ENCODE measurements at regions not wholly inside any gene's neighbourhood (a gene's known extent, or its start where the extent isn't known, plus 50 kb on each side); places are given as distances from the start of the nearest gene placed in this dataset.
"Not testable (repeated sequence)": the region's sequence is repeated elsewhere in the genome, so short reads cannot be mapped to it uniquely, and the experiment has no call there.

GRCh38 chr3:115402651-115403050 is 220.7 kb upstream of the GAP43 start:
- no peaks in the 10 kb centered on the region for H3K27me3 ChIP-seq (ENCODE audit: control insufficient read depth in 2 of 2, insufficient read depth in 2 of 2, low read length in 2 of 2)
- no peaks in the 10 kb centered on the region for H3K36me3 Mint-ChIP-seq
- peaks cover 0 to 6% (median 0%) of the 10 kb centered on the region in 5 donors for H3K27me3 Mint-ChIP-seq
- ChIA-PET CTCF (no interaction called here), POLR2A (no interaction called here)
- peaks cover 0 to 5% (median 0%) of the 10 kb centered on the region in 7 donors for H3K4me1 Mint-ChIP-seq
- H3K27ac Mint-ChIP-seq: no peak overlapping the region
- H3K36me3 ChIP-seq (ENCODE audit: control insufficient read depth in 2 of 3, insufficient read depth in 3 of 3, low read length in 3 of 3): no peaks in the 10 kb centered on the region
- H3K9me3 Mint-ChIP-seq: no peaks in the 10 kb centered on the region
- ATAC-seq: no peak
- H3K4me3 Mint-ChIP-seq: no peak overlapping the region
- DNase-seq: no peak
- no peak overlapping the region for H3K4me3 ChIP-seq (ENCODE audit: low read length)
- intact Hi-C loops (cut with micrococcal nuclease): no loop called here
- no peaks in the 10 kb centered on the region for H3K4me1 ChIP-seq (ENCODE audit: control insufficient read depth in 2 of 2, insufficient read depth in 2 of 2, low read length in 2 of 2)
- no peak overlapping the region for H3K27ac ChIP-seq (ENCODE audit: low read depth, low read length)
- no peaks in the 10 kb centered on the region for H3K9me3 ChIP-seq (ENCODE audit: control insufficient read depth in 2 of 3, low read length in 3 of 3)

GRCh38 chr3:115403786-115404185 is 219.5 kb upstream of the GAP43 start:
- H3K4me3 Mint-ChIP-seq: no peak overlapping the region
- no peaks in the 10 kb centered on the region for H3K9me3 Mint-ChIP-seq
- H3K27ac Mint-ChIP-seq: no peak overlapping the region
- H3K27ac ChIP-seq (ENCODE audit: low read depth, low read length): no peak overlapping the region
- H3K4me3 ChIP-seq (ENCODE audit: low read length): no peak overlapping the region
- no peaks in the 10 kb centered on the region for H3K36me3 Mint-ChIP-seq
- intact Hi-C loops (cut with micrococcal nuclease): no loop called here
- peaks cover 0 to 5% (median 0%) of the 10 kb centered on the region in 7 donors for H3K4me1 Mint-ChIP-seq
- H3K4me1 ChIP-seq (ENCODE audit: control insufficient read depth in 2 of 2, insufficient read depth in 2 of 2, low read length in 2 of 2): no peaks in the 10 kb centered on the region
- CTCF ChIA-PET: no interaction called here
- no peaks in the 10 kb centered on the region for H3K36me3 ChIP-seq (ENCODE audit: control insufficient read depth in 2 of 3, insufficient read depth in 3 of 3, low read length in 3 of 3)
- DNase-seq: no peak
- H3K9me3 ChIP-seq (ENCODE audit: control insufficient read depth in 2 of 3, low read length in 3 of 3): no peaks in the 10 kb centered on the region
- H3K27me3 Mint-ChIP-seq: peaks cover 0 to 6% (median 0%) of the 10 kb centered on the region in 5 donors
- ATAC-seq: no peak
- H3K27me3 ChIP-seq (ENCODE audit: control insufficient read depth in 2 of 2, insufficient read depth in 2 of 2, low read length in 2 of 2): no peaks in the 10 kb centered on the region
- POLR2A ChIA-PET: no interaction called here

GRCh38 chr3:115409596-115409995 is 213.7 kb upstream of the GAP43 start:
- H3K27ac ChIP-seq (ENCODE audit: low read depth, low read length): no peak overlapping the region

GRCh38 chr3:115414610-115415009 is 208.7 kb upstream of the GAP43 start:
- POLR2A ChIA-PET; H3K4me3 ChIP-seq (ENCODE audit: low read length); H3K9me3 ChIP-seq (ENCODE audit: control insufficient read depth in 2 of 3, low read length in 3 of 3); H3K27ac ChIP-seq (ENCODE audit: low read depth, low read length); H3K27me3 Mint-ChIP-seq; ATAC-seq; DNase-seq; H3K36me3 ChIP-seq (ENCODE audit: control insufficient read depth in 2 of 3, insufficient read depth in 3 of 3, low read length in 3 of 3); H3K36me3 Mint-ChIP-seq; H3K27ac Mint-ChIP-seq; H3K9me3 Mint-ChIP-seq; H3K4me1 ChIP-seq (ENCODE audit: control insufficient read depth in 2 of 2, insufficient read depth in 2 of 2, low read length in 2 of 2); CTCF ChIA-PET; H3K27me3 ChIP-seq (ENCODE audit: control insufficient read depth in 2 of 2, insufficient read depth in 2 of 2, low read length in 2 of 2); H3K4me3 Mint-ChIP-seq; intact Hi-C loops (cut with micrococcal nuclease): not testable (repeated sequence)
- peaks cover 0 to 15% (median 11%) of the 10 kb centered on the region in 7 donors for H3K4me1 Mint-ChIP-seq

More at GRCh38 chr3:115409596-115409995, 213.7 kb upstream of the GAP43 start:
- Mint-ChIP-seq H3K27me3 (no peaks in the 10 kb centered on the region), H3K4me3 (no peak overlapping the region), H3K27ac (no peak overlapping the region), H3K4me1 (no peaks in the 10 kb centered on the region), H3K36me3 (no peaks in the 10 kb centered on the region), H3K9me3 (no peaks in the 10 kb centered on the region)
- Histone ChIP-seq H3K36me3 (ENCODE audit: control insufficient read depth in 2 of 3, insufficient read depth in 3 of 3, low read length in 3 of 3) (no peaks in the 10 kb centered on the region), H3K9me3 (ENCODE audit: control insufficient read depth in 2 of 3, low read length in 3 of 3) (no peaks in the 10 kb centered on the region), H3K4me3 (ENCODE audit: low read length) (no peak overlapping the region), H3K4me1 (ENCODE audit: control insufficient read depth in 2 of 2, insufficient read depth in 2 of 2, low read length in 2 of 2) (no peaks in the 10 kb centered on the region), H3K27me3 (ENCODE audit: control insufficient read depth in 2 of 2, insufficient read depth in 2 of 2, low read length in 2 of 2) (no peaks in the 10 kb centered on the region)
- DNase-seq (no peak), ATAC-seq (no peak)
- POLR2A ChIA-PET: no interaction called here
- intact Hi-C loops (cut with micrococcal nuclease): no loop called here
- CTCF ChIA-PET: no interaction called here

- intact Hi-C loops (cut with micrococcal nuclease): no loop called here
- ChIA-PET POLR2A (interaction anchor here (0.6 kb wide), 1 partner anchor 230 kb away, joined by 3 read pairs; no protein-coding TSS in a partner anchor), CTCF (no interaction called here)
- no peak overlapping the region for H3K4me3 ChIP-seq (ENCODE audit: low read length)
- Mint-ChIP-seq H3K27me3 (no peaks in the 10 kb centered on the region), H3K9me3 (no peaks in the 10 kb centered on the region), H3K27ac (no peak overlapping the region), H3K36me3 (no peaks in the 10 kb centered on the region), H3K4me1 (peaks cover 0 to 15% (median 11%) of the 10 kb centered on the region in 7 donors), H3K4me3 (no peak overlapping the region)
- DNase-seq (no peak), ATAC-seq (no peak)
- no peaks in the 10 kb centered on the region for H3K9me3 ChIP-seq (ENCODE audit: control insufficient read depth in 2 of 3, low read length in 3 of 3)
- no peaks in the 10 kb centered on the region for H3K36me3 ChIP-seq (ENCODE audit: control insufficient read depth in 2 of 3, insufficient read depth in 3 of 3, low read length in 3 of 3)
- H3K27me3 ChIP-seq (ENCODE audit: control insufficient read depth in 2 of 2, insufficient read depth in 2 of 2, low read length in 2 of 2): no peaks in the 10 kb centered on the region
- H3K4me1 ChIP-seq (ENCODE audit: control insufficient read depth in 2 of 2, insufficient read depth in 2 of 2, low read length in 2 of 2): no peaks in the 10 kb centered on the region
- no peak overlapping the region for H3K27ac ChIP-seq (ENCODE audit: low read depth, low read length)
Measured at GRCh38 chr3:115415246-115415996, 207.9 kb upstream of the GAP43 start.

GRCh38 chr3:115418583-115418982 is 204.7 kb upstream of the GAP43 start:
- intact Hi-C loops (cut with micrococcal nuclease): no loop called here
- Mint-ChIP-seq H3K9me3 (no peaks in the 10 kb centered on the region), H3K27me3 (no peaks in the 10 kb centered on the region), H3K4me3 (peak overlapping the region in 1 of 10 donors; percentile 26), H3K36me3 (no peaks in the 10 kb centered on the region), H3K4me1 (peaks cover 0 to 15% (median 11%) of the 10 kb centered on the region in 7 donors), H3K27ac (peak overlapping the region in 4 of 9 donors; percentile 10 to 47 (median 32))
- CTCF ChIA-PET: no interaction called here
- Histone ChIP-seq H3K27me3 (ENCODE audit: control insufficient read depth in 2 of 2, insufficient read depth in 2 of 2, low read length in 2 of 2) (no peaks in the 10 kb centered on the region), H3K27ac (ENCODE audit: low read depth, low read length) (no peak overlapping the region), H3K4me3 (ENCODE audit: low read length) (no peak overlapping the region), H3K4me1 (ENCODE audit: control insufficient read depth in 2 of 2, insufficient read depth in 2 of 2, low read length in 2 of 2) (no peaks in the 10 kb centered on the region), H3K36me3 (ENCODE audit: control insufficient read depth in 2 of 3, insufficient read depth in 3 of 3, low read length in 3 of 3) (no peaks in the 10 kb centered on the region), H3K9me3 (ENCODE audit: control insufficient read depth in 2 of 3, low read length in 3 of 3) (no peaks in the 10 kb centered on the region)
- DNase-seq: peak in 5 of 9 donors; percentile 1 to 40 (median 27)
- no peak for ATAC-seq
- POLR2A ChIA-PET: no interaction called here

GRCh38 chr3:115420086-115420485 is 203.2 kb upstream of the GAP43 start:
- no peak for ATAC-seq
- H3K4me3 ChIP-seq (ENCODE audit: low read length): no peak overlapping the region
- DNase-seq: no peak
- Mint-ChIP-seq H3K27me3 (peaks cover 0 to 4% (median 0%) of the 10 kb centered on the region in 5 donors), H3K27ac (no peak overlapping the region), H3K36me3 (no peaks in the 10 kb centered on the region), H3K4me3 (no peak overlapping the region), H3K4me1 (peaks cover 0 to 15% (median 11%) of the 10 kb centered on the region in 7 donors), H3K9me3 (no peaks in the 10 kb centered on the region)
- no peak overlapping the region for H3K27ac ChIP-seq (ENCODE audit: low read depth, low read length)
- no peaks in the 10 kb centered on the region for H3K9me3 ChIP-seq (ENCODE audit: control insufficient read depth in 2 of 3, low read length in 3 of 3)
- POLR2A ChIA-PET: no interaction called here
- no peaks in the 10 kb centered on the region for H3K36me3 ChIP-seq (ENCODE audit: control insufficient read depth in 2 of 3, insufficient read depth in 3 of 3, low read length in 3 of 3)
- no peaks in the 10 kb centered on the region for H3K4me1 ChIP-seq (ENCODE audit: control insufficient read depth in 2 of 2, insufficient read depth in 2 of 2, low read length in 2 of 2)
- H3K27me3 ChIP-seq (ENCODE audit: control insufficient read depth in 2 of 2, insufficient read depth in 2 of 2, low read length in 2 of 2): no peaks in the 10 kb centered on the region
- intact Hi-C loops (cut with micrococcal nuclease): no loop called here
- CTCF ChIA-PET: no interaction called here

Measured in naive thymus-derived CD4-positive, alpha-beta T cell (primary cell).